GM12878 (cell line): ENCODE measurements at regions not wholly inside any gene's neighbourhood (a gene's known extent, or its start where the extent isn't known, plus 50 kb on each side); places are given as distances from the start of the nearest gene placed in this dataset.

Experiments
- CHD2 ChIP-seq: IDR thresholded peaks from 2 replicates; pipeline ENCODE4 v1.6.1; 2011; ENCODE audit warnings: low read depth, low read length, improper control_type of control experiment, borderline replicate concordance
- FOXK2 ChIP-seq: fragments of 450-650 bp; IDR thresholded peaks from 2 replicates; pipeline ENCODE4 v1.6.1; 2017; ENCODE audit warnings: mild to moderate bottlenecking, moderate library complexity
- ZBTB4 ChIP-seq: fragments of 450-650 bp; formaldehyde crosslinking; IDR thresholded peaks from 2 replicates; pipeline ENCODE4 v1.4.0; 2022; ENCODE audit warnings: mild to moderate bottlenecking, moderate library complexity
- TF ChIP-seq, protein P1 (sequence below), 3 experiments: IDR thresholded peaks in 2 of 3; conservative IDR thresholded peaks in 1 of 3; 2 replicates each; pipeline ENCODE4 v1.5.1; 2011; ENCODE audit warnings: low read depth in 3 of 3, low read length in 3 of 3, mild to moderate bottlenecking in 3 of 3, control low read depth in 2 of 3, moderate library complexity in 2 of 3, inconsistent platforms in 1 of 3, mixed read lengths in 1 of 3; ENCODE audit not compliant: control insufficient read depth in 2 of 3, insufficient read depth in 1 of 3; ENCODE audit errors: extremely low read depth in 1 of 3

DNA sequence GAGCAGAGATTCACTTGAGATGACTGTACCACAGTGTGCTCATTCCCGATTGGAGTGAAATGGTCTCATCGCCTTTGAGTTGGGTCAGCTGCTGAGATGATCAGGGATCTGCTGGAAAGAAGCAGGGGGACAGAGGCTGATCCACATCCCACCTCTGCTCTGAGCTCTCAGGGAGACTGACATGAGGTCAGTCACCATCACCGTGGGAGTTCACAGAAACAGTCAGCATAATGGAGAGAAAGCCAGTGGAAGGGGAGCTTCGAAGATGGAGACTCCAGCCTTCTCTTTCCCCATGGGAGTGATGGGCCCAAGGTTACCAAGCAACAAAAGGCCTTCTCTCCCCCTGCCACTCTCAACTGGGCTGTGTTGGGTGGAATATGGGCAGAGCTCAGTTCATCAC, 276.4 kb downstream of the CDK5RAP2 start:
- TF ChIP-seq CHD2: no peak
- TF ChIP-seq, protein P1, sequence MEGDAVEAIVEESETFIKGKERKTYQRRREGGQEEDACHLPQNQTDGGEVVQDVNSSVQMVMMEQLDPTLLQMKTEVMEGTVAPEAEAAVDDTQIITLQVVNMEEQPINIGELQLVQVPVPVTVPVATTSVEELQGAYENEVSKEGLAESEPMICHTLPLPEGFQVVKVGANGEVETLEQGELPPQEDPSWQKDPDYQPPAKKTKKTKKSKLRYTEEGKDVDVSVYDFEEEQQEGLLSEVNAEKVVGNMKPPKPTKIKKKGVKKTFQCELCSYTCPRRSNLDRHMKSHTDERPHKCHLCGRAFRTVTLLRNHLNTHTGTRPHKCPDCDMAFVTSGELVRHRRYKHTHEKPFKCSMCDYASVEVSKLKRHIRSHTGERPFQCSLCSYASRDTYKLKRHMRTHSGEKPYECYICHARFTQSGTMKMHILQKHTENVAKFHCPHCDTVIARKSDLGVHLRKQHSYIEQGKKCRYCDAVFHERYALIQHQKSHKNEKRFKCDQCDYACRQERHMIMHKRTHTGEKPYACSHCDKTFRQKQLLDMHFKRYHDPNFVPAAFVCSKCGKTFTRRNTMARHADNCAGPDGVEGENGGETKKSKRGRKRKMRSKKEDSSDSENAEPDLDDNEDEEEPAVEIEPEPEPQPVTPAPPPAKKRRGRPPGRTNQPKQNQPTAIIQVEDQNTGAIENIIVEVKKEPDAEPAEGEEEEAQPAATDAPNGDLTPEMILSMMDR (IDR thresholded peaks at IDR 0.05 in 2 of 3, conservative IDR thresholded peaks at IDR 0.05 in 1 of 3; ENCODE audit: control insufficient read depth in 2 of 3, extremely low read depth in 1 of 3, insufficient read depth in 1 of 3, low read depth in 3 of 3, low read length in 3 of 3): no peak
- TF ChIP-seq ZBTB4 (CRISPR knock-in tag): no peak
- TF ChIP-seq FOXK2: no peak
